ENCODE measurements at regions not wholly inside any gene's neighbourhood (a gene's known extent, or its start where the extent isn't known, plus 50 kb on each side); places are given as distances from the start of the nearest gene placed in this dataset.

DNA sequence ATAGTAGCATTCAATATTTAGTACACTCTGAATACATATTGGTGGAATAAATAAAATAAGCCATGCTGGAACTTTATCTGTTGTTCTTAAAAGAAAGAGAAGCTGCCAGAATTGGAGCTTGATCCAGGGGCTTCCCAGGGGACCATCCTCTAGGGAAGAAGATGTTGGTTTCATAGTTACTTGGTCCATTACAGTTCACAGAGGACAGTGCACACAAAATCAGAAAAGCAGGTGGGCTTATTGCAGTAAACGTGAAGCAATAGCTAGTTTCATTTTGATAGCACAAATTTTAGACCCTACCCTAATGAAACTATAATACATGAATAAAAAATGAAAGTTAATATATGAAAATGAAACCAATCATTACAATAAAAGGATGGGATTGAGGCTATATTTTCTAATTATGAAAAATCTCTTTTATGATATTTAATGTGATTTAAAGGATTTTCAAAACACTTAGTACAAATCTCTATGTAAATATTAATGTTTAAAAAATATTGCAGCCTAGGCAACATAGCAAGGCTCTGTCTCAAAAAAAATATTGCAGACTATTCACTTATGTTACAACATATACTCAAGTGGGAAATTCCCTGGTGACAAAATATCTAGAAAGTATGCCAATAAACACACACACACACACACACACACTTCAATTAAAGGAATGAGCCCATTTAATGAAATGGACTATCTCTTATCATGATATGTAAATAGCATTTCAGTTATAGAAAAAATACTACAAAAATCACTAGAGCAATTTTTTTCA, 227.0 kb upstream of the MARCKS start:
- no peak for TF ChIP-seq POLR2A (IDR thresholded peaks at IDR 0.05; ENCODE audit: extremely low read depth, insufficient read length)
- TF ChIP-seq, protein P1, sequence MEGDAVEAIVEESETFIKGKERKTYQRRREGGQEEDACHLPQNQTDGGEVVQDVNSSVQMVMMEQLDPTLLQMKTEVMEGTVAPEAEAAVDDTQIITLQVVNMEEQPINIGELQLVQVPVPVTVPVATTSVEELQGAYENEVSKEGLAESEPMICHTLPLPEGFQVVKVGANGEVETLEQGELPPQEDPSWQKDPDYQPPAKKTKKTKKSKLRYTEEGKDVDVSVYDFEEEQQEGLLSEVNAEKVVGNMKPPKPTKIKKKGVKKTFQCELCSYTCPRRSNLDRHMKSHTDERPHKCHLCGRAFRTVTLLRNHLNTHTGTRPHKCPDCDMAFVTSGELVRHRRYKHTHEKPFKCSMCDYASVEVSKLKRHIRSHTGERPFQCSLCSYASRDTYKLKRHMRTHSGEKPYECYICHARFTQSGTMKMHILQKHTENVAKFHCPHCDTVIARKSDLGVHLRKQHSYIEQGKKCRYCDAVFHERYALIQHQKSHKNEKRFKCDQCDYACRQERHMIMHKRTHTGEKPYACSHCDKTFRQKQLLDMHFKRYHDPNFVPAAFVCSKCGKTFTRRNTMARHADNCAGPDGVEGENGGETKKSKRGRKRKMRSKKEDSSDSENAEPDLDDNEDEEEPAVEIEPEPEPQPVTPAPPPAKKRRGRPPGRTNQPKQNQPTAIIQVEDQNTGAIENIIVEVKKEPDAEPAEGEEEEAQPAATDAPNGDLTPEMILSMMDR (IDR thresholded peaks at IDR 0.05; ENCODE audit: low read depth, low read length), result no peak

Measured in NB4 (cell line).